ENCODE measurements at regions not wholly inside any gene's neighbourhood (a gene's known extent, or its start where the extent isn't known, plus 50 kb on each side); places are given as distances from the start of the nearest gene placed in this dataset.
"Not testable (repeated sequence)": the region's sequence is repeated elsewhere in the genome, so short reads cannot be mapped to it uniquely, and the experiment has no call there.

DNA sequence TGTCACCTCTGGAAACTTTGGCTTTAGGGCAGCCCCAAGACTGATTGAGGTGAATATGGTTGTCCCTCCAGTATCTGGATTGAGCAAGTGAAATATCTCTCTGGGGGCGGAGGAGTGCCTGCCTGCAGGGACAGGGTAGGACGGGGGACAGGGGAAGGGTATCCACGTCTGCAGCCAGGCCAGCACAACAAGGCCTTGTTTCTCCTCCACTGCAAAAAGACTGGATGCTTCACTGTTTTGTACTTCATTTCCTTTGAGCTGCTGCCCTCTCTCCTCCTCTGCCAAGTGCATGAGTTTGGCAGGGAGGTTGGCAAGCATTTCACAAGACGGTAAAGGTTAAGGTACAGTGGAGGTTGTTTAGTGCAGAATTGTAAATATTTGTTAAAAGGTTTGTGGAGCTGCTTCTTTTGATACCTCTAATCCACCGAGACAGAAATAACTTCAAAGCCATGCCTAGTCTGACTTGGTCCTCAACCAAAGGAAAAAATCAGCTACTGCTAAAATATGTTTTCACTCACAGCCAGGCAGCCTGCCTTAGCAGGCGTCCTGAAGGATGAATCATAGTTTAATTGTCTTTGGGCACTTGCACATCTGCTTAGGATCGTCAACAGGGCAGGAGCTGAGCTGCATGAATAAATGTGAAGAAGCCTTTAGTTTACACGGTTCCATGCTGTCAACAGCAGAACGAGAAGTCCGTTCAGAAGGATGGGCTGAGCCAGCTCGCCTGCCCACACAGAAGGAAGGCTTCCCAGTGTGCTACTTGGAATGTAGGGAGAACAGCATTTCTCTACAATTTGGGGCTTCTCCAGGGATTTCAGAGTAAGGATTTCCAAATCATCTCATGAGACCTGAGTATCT is 269.7 kb downstream of the TTC6 start:
- Mint-ChIP-seq H3K9me3 (no peaks in the 10 kb centered on the region), H3K4me1 (ENCODE audit: low read depth) (no peaks in the 10 kb centered on the region), H3K4me3 (no peak overlapping the region), H3K27ac (no peak overlapping the region), H3K36me3 (ENCODE audit: low read depth) (no peaks in the 10 kb centered on the region), H3K27me3 (peaks cover 5% of the 10 kb centered on the region)

- Mint-ChIP-seq H3K36me3 (ENCODE audit: low read depth) (no peaks in the 10 kb centered on the region), H3K4me3 (no peak overlapping the region), H3K4me1 (ENCODE audit: low read depth) (no peaks in the 10 kb centered on the region), H3K27ac (no peak overlapping the region), H3K9me3 (no peaks in the 10 kb centered on the region), H3K27me3 (no peaks in the 10 kb centered on the region)
Measured at GRCh38 chr14:37865719-37866549, 270.5 kb downstream of the TTC6 start.

DNA sequence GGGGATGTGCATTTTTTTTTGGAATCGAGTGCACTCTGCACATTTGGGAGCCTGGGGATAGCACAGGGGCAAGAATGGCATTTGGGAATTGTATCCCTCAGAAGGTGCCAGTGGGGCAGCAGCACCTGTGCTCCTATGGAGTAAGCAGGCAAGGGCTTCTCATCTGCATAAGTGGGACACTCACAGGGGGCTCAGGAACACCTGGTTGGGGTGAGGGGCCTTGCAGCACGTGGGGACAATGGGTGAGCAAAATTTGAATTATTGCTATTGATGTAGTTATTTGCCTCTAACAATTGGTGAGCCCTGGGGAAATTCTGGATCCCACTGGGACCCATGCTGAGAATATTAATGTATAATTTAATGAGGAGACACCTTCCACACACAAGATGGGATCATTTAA is 274.2 kb downstream of the TTC6 start:
- Mint-ChIP-seq H3K36me3 (ENCODE audit: low read depth) (no peaks in the 10 kb centered on the region), H3K4me1 (ENCODE audit: low read depth) (peaks cover 2% of the 10 kb centered on the region), H3K9me3 (no peaks in the 10 kb centered on the region), H3K27ac (no peak overlapping the region), H3K27me3 (no peaks in the 10 kb centered on the region), H3K4me3 (no peak overlapping the region)

DNA sequence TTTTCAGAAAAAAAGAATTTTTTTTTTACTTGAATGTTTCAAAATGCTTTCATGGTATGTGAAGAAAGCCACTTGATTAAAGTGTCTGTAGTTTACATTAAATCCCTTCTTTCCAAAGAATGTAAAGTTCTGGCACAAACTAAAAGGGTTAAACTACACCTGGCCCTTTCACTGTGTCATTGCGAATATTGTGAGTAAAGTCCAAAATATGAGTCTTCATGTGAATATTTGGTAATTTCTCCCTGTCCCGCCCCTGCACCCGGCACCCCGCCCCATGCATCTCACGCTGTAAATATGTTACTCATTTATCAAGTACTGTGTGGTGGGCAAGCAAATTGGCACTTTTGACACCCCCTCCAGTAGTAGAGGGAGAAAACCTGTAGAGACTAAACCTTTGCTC is 274.7 kb downstream of the TTC6 start:
- Mint-ChIP-seq H3K27ac (no peak overlapping the region), H3K27me3 (no peaks in the 10 kb centered on the region), H3K4me1 (ENCODE audit: low read depth) (peaks cover 5% of the 10 kb centered on the region), H3K9me3 (no peaks in the 10 kb centered on the region), H3K4me3 (no peak overlapping the region), H3K36me3 (ENCODE audit: low read depth) (no peaks in the 10 kb centered on the region)

DNA sequence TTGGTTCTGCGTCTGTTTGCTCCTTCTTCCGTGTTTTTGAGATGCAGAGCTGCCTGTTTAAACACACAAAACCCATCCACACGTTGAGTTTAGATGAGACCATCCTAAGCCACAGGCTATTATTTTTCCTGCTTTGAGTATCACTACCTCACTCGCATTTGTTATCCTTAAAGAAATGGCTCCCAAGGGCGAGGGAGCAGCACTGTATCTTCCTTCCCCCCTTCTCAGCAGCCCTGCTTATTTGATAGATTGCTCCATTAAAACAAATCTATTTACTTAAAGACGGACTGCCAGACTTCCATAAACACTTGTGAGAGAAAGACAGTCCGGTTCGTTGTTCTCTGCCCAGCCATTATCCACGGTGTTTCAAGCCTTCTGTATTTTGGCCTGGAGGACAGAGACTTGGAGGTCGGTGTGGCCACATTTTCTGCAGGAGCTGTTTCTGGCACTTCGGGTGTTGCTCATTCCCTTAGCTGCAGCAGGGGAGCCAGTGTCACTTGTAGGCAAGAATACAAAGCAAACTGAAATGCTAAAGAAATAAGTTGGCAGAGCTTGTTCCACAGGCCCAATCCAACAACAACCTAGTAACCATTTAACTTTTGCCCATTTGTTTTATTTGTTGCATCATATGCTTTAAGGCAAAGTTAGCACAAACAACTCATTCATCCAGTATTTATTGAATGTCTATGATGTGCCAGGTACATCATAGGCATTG is 275.4 kb downstream of the TTC6 start:
- Mint-ChIP-seq H3K9me3 (no peaks in the 10 kb centered on the region), H3K4me1 (ENCODE audit: low read depth) (peaks cover 5% of the 10 kb centered on the region), H3K27me3 (peaks cover 1% of the 10 kb centered on the region), H3K4me3 (no peak overlapping the region), H3K36me3 (ENCODE audit: low read depth) (no peaks in the 10 kb centered on the region), H3K27ac (no peak overlapping the region)

DNA sequence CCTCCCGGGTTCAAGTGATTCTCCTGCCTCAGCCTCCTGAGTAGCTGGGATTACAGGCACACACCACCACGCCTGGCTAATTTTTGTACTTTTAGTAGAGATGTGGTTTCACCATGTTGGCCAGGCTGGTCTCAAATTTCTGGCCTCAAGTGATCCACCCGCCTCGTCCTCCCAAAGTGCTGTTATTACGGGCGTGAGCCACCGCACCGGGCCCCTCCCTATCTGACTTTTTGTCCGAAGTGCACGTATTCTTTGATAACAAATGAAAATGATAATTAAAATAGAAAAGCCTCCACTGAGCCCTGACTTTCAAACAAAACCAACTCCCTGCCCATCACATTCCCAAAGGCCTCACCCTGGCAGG is 278.6 kb downstream of the TTC6 start:
- H3K4me3 Mint-ChIP-seq; H3K27me3 Mint-ChIP-seq; H3K9me3 Mint-ChIP-seq; H3K27ac Mint-ChIP-seq; H3K36me3 Mint-ChIP-seq (ENCODE audit: low read depth); H3K4me1 Mint-ChIP-seq (ENCODE audit: low read depth): not testable (repeated sequence)

- no peaks in the 10 kb centered on the region for H3K9me3 Mint-ChIP-seq
- no peaks in the 10 kb centered on the region for H3K36me3 Mint-ChIP-seq (ENCODE audit: low read depth)
- H3K4me3 Mint-ChIP-seq, result no peak overlapping the region
- peaks cover 4% of the 10 kb centered on the region for H3K27me3 Mint-ChIP-seq
- no peak overlapping the region for H3K27ac Mint-ChIP-seq
- peaks cover 5% of the 10 kb centered on the region for H3K4me1 Mint-ChIP-seq (ENCODE audit: low read depth)
Measured at GRCh38 chr14:37874429-37875109, 279.1 kb downstream of the TTC6 start.

DNA sequence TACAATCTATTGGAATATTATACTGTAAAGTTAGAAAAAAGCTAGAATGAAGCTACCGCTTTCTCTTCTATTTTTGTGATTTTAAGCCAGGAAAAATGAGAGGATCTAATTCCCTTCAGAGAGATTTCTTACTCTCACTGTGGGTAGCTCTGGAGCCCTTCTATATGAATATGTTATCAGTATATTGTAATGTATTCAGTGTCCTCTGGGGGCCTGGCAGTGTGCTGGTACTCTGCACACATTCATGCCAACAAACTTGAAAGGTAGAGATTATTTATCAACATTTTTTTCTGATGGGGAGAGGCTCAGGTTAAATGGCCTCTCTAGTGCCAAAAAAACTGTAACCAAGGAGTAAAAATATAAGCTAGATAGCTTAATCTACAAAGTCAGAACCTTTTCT is 292.8 kb downstream of the TTC6 start:
- H3K4me3 Mint-ChIP-seq, result no peak overlapping the region
- H3K36me3 Mint-ChIP-seq (ENCODE audit: low read depth), result no peaks in the 10 kb centered on the region
- H3K4me1 Mint-ChIP-seq (ENCODE audit: low read depth), result no peaks in the 10 kb centered on the region
- H3K27me3 Mint-ChIP-seq, result peaks cover 18% of the 10 kb centered on the region
- H3K9me3 Mint-ChIP-seq, result no peaks in the 10 kb centered on the region
- no peak overlapping the region for H3K27ac Mint-ChIP-seq

GRCh38 chr14:37889087-37889486 is 293.7 kb downstream of the TTC6 start:
- Mint-ChIP-seq H3K4me1 (ENCODE audit: low read depth) (no peaks in the 10 kb centered on the region), H3K4me3 (no peak overlapping the region), H3K27ac (no peak overlapping the region), H3K9me3 (no peaks in the 10 kb centered on the region), H3K36me3 (ENCODE audit: low read depth) (no peaks in the 10 kb centered on the region), H3K27me3 (peaks cover 18% of the 10 kb centered on the region)

- peaks cover 18% of the 10 kb centered on the region for H3K27me3 Mint-ChIP-seq
Measured at GRCh38 chr14:37890095-37890494, 294.7 kb downstream of the TTC6 start.

DNA sequence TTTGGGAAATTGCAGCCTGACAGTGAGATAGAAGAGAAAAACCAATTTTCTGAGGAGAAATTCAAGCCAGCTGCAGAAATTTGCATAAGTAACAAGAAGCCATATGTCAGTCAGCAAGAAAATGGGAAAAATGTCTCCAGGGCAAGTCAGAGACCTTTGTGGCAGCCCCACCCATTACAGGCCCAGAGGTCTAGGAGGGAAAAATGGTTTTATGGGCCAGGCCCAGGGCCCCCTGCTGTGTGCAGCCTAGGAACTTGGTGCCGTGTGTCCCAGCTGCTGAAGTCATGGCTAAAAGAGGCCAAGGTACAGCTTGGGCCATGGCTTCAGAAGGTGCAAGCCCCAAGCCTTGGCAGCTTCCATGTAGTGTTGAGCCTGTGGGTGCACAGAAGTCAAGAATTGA is 296.1 kb downstream of the TTC6 start:
- not testable (repeated sequence) for H3K27ac Mint-ChIP-seq; H3K4me3 Mint-ChIP-seq; H3K36me3 Mint-ChIP-seq (ENCODE audit: low read depth); H3K9me3 Mint-ChIP-seq; H3K4me1 Mint-ChIP-seq (ENCODE audit: low read depth)
- H3K27me3 Mint-ChIP-seq, result peaks cover 18% of the 10 kb centered on the region

More at GRCh38 chr14:37890095-37890494, 294.7 kb downstream of the TTC6 start:
- Mint-ChIP-seq H3K27ac (no peak overlapping the region), H3K36me3 (ENCODE audit: low read depth) (no peaks in the 10 kb centered on the region), H3K4me3 (no peak overlapping the region), H3K9me3 (no peaks in the 10 kb centered on the region), H3K4me1 (ENCODE audit: low read depth) (no peaks in the 10 kb centered on the region)

DNA sequence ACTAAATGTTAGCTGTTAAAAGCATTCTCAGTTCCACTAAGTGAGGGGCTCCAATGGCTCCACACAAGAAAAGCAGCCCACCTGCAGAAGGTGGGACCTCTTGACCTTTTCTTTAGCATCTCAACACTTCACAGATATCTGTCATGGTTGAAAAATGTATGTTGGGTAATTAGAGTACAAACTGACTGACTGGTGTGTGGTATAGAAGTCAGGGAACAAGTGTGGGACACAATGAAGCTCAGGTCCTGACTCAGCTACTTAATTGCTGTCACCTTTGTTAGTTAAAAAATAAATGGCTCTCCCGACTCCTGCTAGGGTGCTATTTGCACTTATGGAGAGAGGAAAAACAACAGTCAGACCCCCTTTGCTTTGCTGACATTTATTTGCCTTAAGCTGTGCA is 299.0 kb downstream of the TTC6 start:
- H3K4me3 Mint-ChIP-seq, result no peak overlapping the region
- no peaks in the 10 kb centered on the region for H3K36me3 Mint-ChIP-seq (ENCODE audit: low read depth)
- H3K9me3 Mint-ChIP-seq, result no peaks in the 10 kb centered on the region
- no peaks in the 10 kb centered on the region for H3K4me1 Mint-ChIP-seq (ENCODE audit: low read depth)
- H3K27me3 Mint-ChIP-seq, result peaks cover 6% of the 10 kb centered on the region
- H3K27ac Mint-ChIP-seq, result no peak overlapping the region

DNA sequence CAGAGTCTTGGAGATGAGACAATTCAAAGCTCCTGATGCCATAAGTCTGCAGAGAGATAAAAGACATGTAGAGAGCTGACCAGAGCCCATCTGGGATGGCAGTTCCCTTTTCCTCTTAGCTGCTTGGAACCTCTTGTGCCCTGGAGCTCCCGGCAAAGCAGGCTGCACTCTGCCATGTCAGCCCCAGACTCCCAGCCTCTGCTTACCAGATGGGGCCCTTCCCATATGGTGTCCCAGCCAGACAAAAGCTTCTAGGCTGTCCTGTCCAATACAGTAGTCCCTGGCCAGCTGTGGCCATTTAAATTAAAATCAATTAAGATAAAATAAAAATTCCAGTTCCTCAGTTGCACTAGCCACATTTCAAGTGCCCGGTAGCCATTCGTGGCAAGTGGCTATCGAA is 303.9 kb downstream of the TTC6 start:
- H3K27me3 Mint-ChIP-seq, result peaks cover 5% of the 10 kb centered on the region
- H3K9me3 Mint-ChIP-seq, result no peaks in the 10 kb centered on the region
- H3K4me1 Mint-ChIP-seq (ENCODE audit: low read depth), result no peaks in the 10 kb centered on the region
- no peak overlapping the region for H3K4me3 Mint-ChIP-seq
- no peak overlapping the region for H3K27ac Mint-ChIP-seq
- H3K36me3 Mint-ChIP-seq (ENCODE audit: low read depth), result no peaks in the 10 kb centered on the region

DNA sequence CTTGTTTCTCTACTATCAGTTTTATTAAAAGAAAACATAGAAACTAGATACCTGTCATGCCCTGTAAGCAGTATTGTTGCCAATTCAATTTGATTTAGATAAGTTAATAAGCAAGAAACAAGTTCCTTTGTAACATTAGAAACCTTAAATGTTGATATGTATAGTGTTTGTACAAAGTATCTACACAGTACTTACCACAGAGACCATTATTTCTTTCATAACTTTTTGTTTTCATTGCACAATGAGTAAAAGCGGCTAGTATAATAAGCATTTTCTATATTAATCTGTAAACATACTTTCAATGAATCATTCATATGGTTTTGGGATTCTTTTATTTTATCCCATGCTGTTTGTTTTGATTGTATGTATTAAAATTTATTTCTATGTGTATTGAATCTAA is 305.1 kb downstream of the TTC6 start:
- H3K9me3 Mint-ChIP-seq, result no peaks in the 10 kb centered on the region
- no peaks in the 10 kb centered on the region for H3K4me1 Mint-ChIP-seq (ENCODE audit: low read depth)
- no peak overlapping the region for H3K27ac Mint-ChIP-seq

DNA sequence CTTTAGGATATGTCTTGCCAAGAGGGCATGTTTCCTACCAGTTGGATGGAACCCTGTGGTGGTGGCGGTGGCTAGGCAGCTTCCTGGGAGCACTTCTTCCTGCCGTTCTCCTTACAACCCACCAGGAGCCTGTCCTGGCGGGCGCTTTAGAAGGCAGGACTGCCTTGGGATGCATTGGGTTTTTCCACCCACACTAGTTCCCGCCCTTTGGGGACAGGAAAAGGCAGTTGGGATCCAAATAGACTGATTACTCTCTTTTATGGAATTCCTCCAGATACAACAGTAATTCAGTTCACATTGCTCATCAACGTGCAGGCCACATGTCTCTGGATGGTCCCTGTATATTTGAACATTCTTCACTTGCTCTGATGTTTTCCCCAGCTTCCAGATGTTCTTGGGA is 305.7 kb upstream of the SSTR1 start:
- Mint-ChIP-seq H3K4me1 (ENCODE audit: low read depth) (no peaks in the 10 kb centered on the region), H3K9me3 (no peaks in the 10 kb centered on the region), H3K4me3 (no peak overlapping the region), H3K36me3 (ENCODE audit: low read depth) (no peaks in the 10 kb centered on the region), H3K27me3 (peaks cover 5% of the 10 kb centered on the region), H3K27ac (no peak overlapping the region)

More for the DNA sequence above, 305.1 kb downstream of the TTC6 start:
- peaks cover 5% of the 10 kb centered on the region for H3K27me3 Mint-ChIP-seq
- no peaks in the 10 kb centered on the region for H3K36me3 Mint-ChIP-seq (ENCODE audit: low read depth)
- H3K4me3 Mint-ChIP-seq, result no peak overlapping the region
